Activated naive CD8-positive, alpha-beta T cell treated with anti-CD3 and anti-CD28 coated beads, Interleukin-2, amount 10 ng/mL, durations not matched to agents 7 days and 5 days (primary cell): ENCODE measurements at regions not wholly inside any gene's neighbourhood (a gene's known extent, or its start where the extent isn't known, plus 50 kb on each side); places are given as distances from the start of the nearest gene placed in this dataset.

ENCODE experiments used
- ATAC-seq: fragments of 150-1000 bp; cut with Tn5 transposase; one replicate; pipeline ENCODE4 v1.10.0; 2021; ENCODE audit warnings: low read depth, moderate library complexity
- POLR2A ChIA-PET: fragments of 350-600 bp; sonication (Branson Sonifier 250); formaldehyde crosslinking; loops from one replicate; lab custom pipeline; 2021; ENCODE audit warnings: antibody characterized with exemption; lab: Charles Lee
- DNase-seq: peaks from one replicate; pipeline ENCODE4 v3.0.0; 2021
- H3K27ac Mint-ChIP-seq: one replicate; pipeline ENCODE4 v1.8.0; 2022; ENCODE audit warnings: mild to moderate bottlenecking, mixed read lengths
- H3K27me3 Mint-ChIP-seq: one replicate; pipeline ENCODE4 v1.8.0; 2022; ENCODE audit warnings: mild to moderate bottlenecking, moderate library complexity, mixed read lengths
- H3K36me3 Mint-ChIP-seq: one replicate; pipeline ENCODE4 v1.8.0; 2021; ENCODE audit warnings: mild to moderate bottlenecking, mixed read lengths
- H3K4me1 Mint-ChIP-seq: one replicate; pipeline ENCODE4 v1.8.0; 2021; ENCODE audit warnings: mixed read lengths
- H3K4me3 Mint-ChIP-seq: one replicate; pipeline ENCODE4 v1.8.0; 2022; ENCODE audit warnings: mild to moderate bottlenecking, moderate library complexity, mixed read lengths
- H3K9me3 Mint-ChIP-seq: one replicate; pipeline ENCODE4 v1.8.0; 2021; ENCODE audit warnings: mixed read lengths

GRCh38 chr3:115322901-115323300 lies 175.8 kb upstream of the ZBTB20 start:
- Mint-ChIP-seq H3K36me3 (no peaks in the 10 kb centered on the region), H3K4me1 (no peaks in the 10 kb centered on the region), H3K4me3 (no peak overlapping the region), H3K9me3 (peaks cover 4% of the 10 kb centered on the region), H3K27me3 (peaks cover 2% of the 10 kb centered on the region), H3K27ac (no peak overlapping the region)
- POLR2A ChIA-PET = no interaction called here
- DNase-seq (no peak), ATAC-seq (no peak)

- no peak for ATAC-seq
- DNase-seq = no peak
- Mint-ChIP-seq H3K4me3 (no peak overlapping the region), H3K36me3 (no peaks in the 10 kb centered on the region), H3K9me3 (peaks cover 4% of the 10 kb centered on the region), H3K4me1 (no peaks in the 10 kb centered on the region), H3K27ac (no peak overlapping the region), H3K27me3 (peaks cover 2% of the 10 kb centered on the region)
- POLR2A ChIA-PET = no interaction called here
Measured at GRCh38 chr3:115323380-115323779, 176.3 kb upstream of the ZBTB20 start.

GRCh38 chr3:115324056-115324455 lies 177.0 kb upstream of the ZBTB20 start:
- POLR2A ChIA-PET = no interaction called here
- no peaks in the 10 kb centered on the region for H3K36me3 Mint-ChIP-seq
- H3K9me3 Mint-ChIP-seq = peaks cover 4% of the 10 kb centered on the region
- H3K27me3 Mint-ChIP-seq = peaks cover 2% of the 10 kb centered on the region
- H3K4me1 Mint-ChIP-seq = no peaks in the 10 kb centered on the region
- ATAC-seq (no peak), DNase-seq (no peak)
- no peak overlapping the region for H3K27ac Mint-ChIP-seq
- no peak overlapping the region for H3K4me3 Mint-ChIP-seq

- DNase-seq = no peak
- H3K9me3 Mint-ChIP-seq = peaks cover 4% of the 10 kb centered on the region
- H3K4me1 Mint-ChIP-seq = no peaks in the 10 kb centered on the region
- no peaks in the 10 kb centered on the region for H3K36me3 Mint-ChIP-seq
- H3K27me3 Mint-ChIP-seq = peaks cover 2% of the 10 kb centered on the region
- no peak overlapping the region for H3K27ac Mint-ChIP-seq
- POLR2A ChIA-PET = no interaction called here
- no peak for ATAC-seq
- no peak overlapping the region for H3K4me3 Mint-ChIP-seq
Measured at GRCh38 chr3:115325539-115325938, 178.5 kb upstream of the ZBTB20 start.

GRCh38 chr3:115330430-115330829 lies 183.3 kb upstream of the ZBTB20 start:
- Mint-ChIP-seq H3K4me3 (no peak overlapping the region), H3K27me3 (peaks cover 7% of the 10 kb centered on the region), H3K27ac (no peak overlapping the region), H3K4me1 (no peaks in the 10 kb centered on the region), H3K36me3 (no peaks in the 10 kb centered on the region), H3K9me3 (peaks cover 3% of the 10 kb centered on the region)
- POLR2A ChIA-PET = no interaction called here
- ATAC-seq (no peak), DNase-seq (no peak)

GRCh38 chr3:115332998-115333397 lies 185.9 kb upstream of the ZBTB20 start:
- ATAC-seq = no peak
- no peaks in the 10 kb centered on the region for H3K36me3 Mint-ChIP-seq
- POLR2A ChIA-PET = no interaction called here
- no peaks in the 10 kb centered on the region for H3K4me1 Mint-ChIP-seq
- H3K9me3 Mint-ChIP-seq = no peaks in the 10 kb centered on the region
- peaks cover 6% of the 10 kb centered on the region for H3K27me3 Mint-ChIP-seq
- no peak for DNase-seq
- H3K27ac Mint-ChIP-seq = no peak overlapping the region
- H3K4me3 Mint-ChIP-seq = no peak overlapping the region

- ATAC-seq (no peak), DNase-seq (no peak)
- H3K9me3 Mint-ChIP-seq = no peaks in the 10 kb centered on the region
- no peak overlapping the region for H3K4me3 Mint-ChIP-seq
- H3K27me3 Mint-ChIP-seq = peaks cover 6% of the 10 kb centered on the region
- no peak overlapping the region for H3K27ac Mint-ChIP-seq
- H3K36me3 Mint-ChIP-seq = no peaks in the 10 kb centered on the region
- POLR2A ChIA-PET = no interaction called here
- no peaks in the 10 kb centered on the region for H3K4me1 Mint-ChIP-seq
Measured at GRCh38 chr3:115336836-115337235, 189.7 kb upstream of the ZBTB20 start.

GRCh38 chr3:115340586-115340985 lies 193.5 kb upstream of the ZBTB20 start:
- Mint-ChIP-seq H3K27ac (no peak overlapping the region), H3K27me3 (no peaks in the 10 kb centered on the region), H3K36me3 (no peaks in the 10 kb centered on the region), H3K9me3 (no peaks in the 10 kb centered on the region), H3K4me3 (no peak overlapping the region), H3K4me1 (no peaks in the 10 kb centered on the region)
- POLR2A ChIA-PET = no interaction called here
- ATAC-seq (no peak), DNase-seq (no peak)

- H3K27ac Mint-ChIP-seq = no peak overlapping the region
- no peaks in the 10 kb centered on the region for H3K4me1 Mint-ChIP-seq
- no peak for DNase-seq
- H3K27me3 Mint-ChIP-seq = no peaks in the 10 kb centered on the region
- POLR2A ChIA-PET = no interaction called here
- H3K9me3 Mint-ChIP-seq = no peaks in the 10 kb centered on the region
- H3K36me3 Mint-ChIP-seq = no peaks in the 10 kb centered on the region
- no peak overlapping the region for H3K4me3 Mint-ChIP-seq
- no peak for ATAC-seq
Measured at GRCh38 chr3:115341208-115341607, 194.1 kb upstream of the ZBTB20 start.

GRCh38 chr3:115347737-115348136 lies 200.6 kb upstream of the ZBTB20 start:
- POLR2A ChIA-PET = no interaction called here
- peaks cover 3% of the 10 kb centered on the region for H3K27me3 Mint-ChIP-seq
- no peaks in the 10 kb centered on the region for H3K4me1 Mint-ChIP-seq
- no peak for DNase-seq
- H3K36me3 Mint-ChIP-seq = no peaks in the 10 kb centered on the region
- no peaks in the 10 kb centered on the region for H3K9me3 Mint-ChIP-seq
- H3K4me3 Mint-ChIP-seq = no peak overlapping the region
- no peak overlapping the region for H3K27ac Mint-ChIP-seq
- no peak for ATAC-seq

GRCh38 chr3:115348412-115348811 lies 201.3 kb upstream of the ZBTB20 start:
- Mint-ChIP-seq H3K27ac (no peak overlapping the region), H3K36me3 (no peaks in the 10 kb centered on the region), H3K4me3 (no peak overlapping the region), H3K4me1 (no peaks in the 10 kb centered on the region), H3K27me3 (peaks cover 3% of the 10 kb centered on the region), H3K9me3 (no peaks in the 10 kb centered on the region)
- no peak for DNase-seq
- no peak for ATAC-seq
- POLR2A ChIA-PET = no interaction called here

GRCh38 chr3:115348951-115349745 lies 202.1 kb upstream of the ZBTB20 start:
- no peak overlapping the region for H3K4me3 Mint-ChIP-seq
- POLR2A ChIA-PET = no interaction called here

GRCh38 chr3:115350606-115351005 lies 203.5 kb upstream of the ZBTB20 start:
- Mint-ChIP-seq H3K4me1 (no peaks in the 10 kb centered on the region), H3K36me3 (no peaks in the 10 kb centered on the region), H3K27me3 (peaks cover 3% of the 10 kb centered on the region), H3K27ac (no peak overlapping the region), H3K9me3 (no peaks in the 10 kb centered on the region), H3K4me3 (no peak overlapping the region)
- DNase-seq (no peak), ATAC-seq (no peak)
- POLR2A ChIA-PET = no interaction called here

More at GRCh38 chr3:115348951-115349745, 202.1 kb upstream of the ZBTB20 start:
- H3K4me1 Mint-ChIP-seq = no peaks in the 10 kb centered on the region
- H3K36me3 Mint-ChIP-seq = no peaks in the 10 kb centered on the region
- H3K27me3 Mint-ChIP-seq = peaks cover 3% of the 10 kb centered on the region
- H3K9me3 Mint-ChIP-seq = no peaks in the 10 kb centered on the region
- DNase-seq (no peak), ATAC-seq (no peak)
- no peak overlapping the region for H3K27ac Mint-ChIP-seq

- no peaks in the 10 kb centered on the region for H3K36me3 Mint-ChIP-seq
- DNase-seq (no peak), ATAC-seq (no peak)
- no peak overlapping the region for H3K4me3 Mint-ChIP-seq
- no peaks in the 10 kb centered on the region for H3K9me3 Mint-ChIP-seq
- no peak overlapping the region for H3K27ac Mint-ChIP-seq
- POLR2A ChIA-PET = no interaction called here
- H3K27me3 Mint-ChIP-seq = peaks cover 3% of the 10 kb centered on the region
- no peaks in the 10 kb centered on the region for H3K4me1 Mint-ChIP-seq
Measured at GRCh38 chr3:115351193-115351592, 204.1 kb upstream of the ZBTB20 start.
